Hepatocyte (in vitro differentiated cells): ENCODE measurements at regions not wholly inside any gene's neighbourhood (a gene's known extent, or its start where the extent isn't known, plus 50 kb on each side); places are given as distances from the start of the nearest gene placed in this dataset.

Source experiments
- DNase-seq: peaks from one replicate; pipeline ENCODE4 v3.0.0-alpha.2; 2016; ENCODE audit warnings: low spot score
- H2AFZ ChIP-seq: fragments of 200-600 bp; sonication (generic); 2 replicates; pipeline ENCODE4 v1.6.0; 2016; ENCODE audit warnings: antibody characterized with exemption, mild to moderate bottlenecking
- H3K27ac ChIP-seq: fragments of 200-600 bp; sonication (generic); 2 replicates; pipeline ENCODE4 v1.5.1; 2016; ENCODE audit warnings: mild to moderate bottlenecking
- H3K27me3 ChIP-seq: fragments of 200-600 bp; sonication (generic); 2 replicates; pipeline ENCODE4 v1.6.1; 2016
- H3K36me3 ChIP-seq: fragments of 200-600 bp; sonication (generic); replicated peaks from 2 replicates; pipeline ENCODE4 v1.5.1; 2016; ENCODE audit warnings: low read depth; ENCODE audit not compliant: insufficient read depth
- H3K4me1 ChIP-seq: fragments of 200-600 bp; sonication (generic); 2 replicates; pipeline ENCODE4 v1.5.1; 2016; ENCODE audit warnings: mild to moderate bottlenecking, moderate library complexity; ENCODE audit not compliant: insufficient read depth
- H3K4me2 ChIP-seq: fragments of 200-600 bp; sonication (generic); 2 replicates; pipeline ENCODE4 v1.6.0; 2016
- H3K4me3 ChIP-seq: fragments of 200-600 bp; sonication (generic); 2 replicates; pipeline ENCODE4 v1.5.1; 2016; ENCODE audit warnings: mild to moderate bottlenecking
- H3K79me2 ChIP-seq: fragments of 200-600 bp; sonication (generic); 2 replicates; pipeline ENCODE4 v1.6.0; 2017; ENCODE audit warnings: mild to moderate bottlenecking
- H3K9me2 ChIP-seq: fragments of 200-600 bp; sonication (generic); replicated peaks from 2 replicates; pipeline ENCODE4 v1.6.0; 2017; ENCODE audit warnings: mild to moderate bottlenecking; ENCODE audit not compliant: insufficient read depth
- H3K9me3 ChIP-seq: fragments of 200-600 bp; sonication (generic); 2 replicates; pipeline ENCODE4 v1.5.1; 2016; ENCODE audit warnings: low read depth, mild to moderate bottlenecking
- H4K20me1 ChIP-seq: fragments of 200-600 bp; sonication (generic); 2 replicates; pipeline ENCODE4 v1.6.0; 2016; ENCODE audit warnings: mild to moderate bottlenecking; ENCODE audit not compliant: insufficient read depth, poor library complexity, severe bottlenecking
- EZH2 ChIP-seq: fragments of 200-600 bp; sonication (generic); IDR thresholded peaks from 2 replicates; pipeline ENCODE4 v1.6.1; 2016; ENCODE audit warnings: antibody characterized with exemption, mild to moderate bottlenecking, borderline replicate concordance
- EZH2phosphoT487 ChIP-seq: fragments of 200-600 bp; sonication (generic); IDR thresholded peaks from one replicate; pipeline ENCODE4 v1.6.1; 2018; ENCODE audit warnings: antibody characterized with exemption, mild to moderate bottlenecking, low read depth, moderate library complexity; ENCODE audit not compliant: unreplicated experiment, severe bottlenecking
- WGBS: methylation state at CpG from one replicate; pipeline ENCODE4 v1.1.6; 2016; ENCODE audit warnings: low lambda C conversion rate; ENCODE audit errors: missing lambda C conversion rate; 5-methylcytosine and 5-hydroxymethylcytosine counted together
- TF ChIP-seq, protein P1 (sequence below): fragments of 200-600 bp; sonication (generic); IDR thresholded peaks from 2 replicates; pipeline ENCODE4 v1.5.1; 2016; ENCODE audit warnings: antibody characterized with exemption, mild to moderate bottlenecking; ENCODE audit not compliant: poor library complexity

DNA sequence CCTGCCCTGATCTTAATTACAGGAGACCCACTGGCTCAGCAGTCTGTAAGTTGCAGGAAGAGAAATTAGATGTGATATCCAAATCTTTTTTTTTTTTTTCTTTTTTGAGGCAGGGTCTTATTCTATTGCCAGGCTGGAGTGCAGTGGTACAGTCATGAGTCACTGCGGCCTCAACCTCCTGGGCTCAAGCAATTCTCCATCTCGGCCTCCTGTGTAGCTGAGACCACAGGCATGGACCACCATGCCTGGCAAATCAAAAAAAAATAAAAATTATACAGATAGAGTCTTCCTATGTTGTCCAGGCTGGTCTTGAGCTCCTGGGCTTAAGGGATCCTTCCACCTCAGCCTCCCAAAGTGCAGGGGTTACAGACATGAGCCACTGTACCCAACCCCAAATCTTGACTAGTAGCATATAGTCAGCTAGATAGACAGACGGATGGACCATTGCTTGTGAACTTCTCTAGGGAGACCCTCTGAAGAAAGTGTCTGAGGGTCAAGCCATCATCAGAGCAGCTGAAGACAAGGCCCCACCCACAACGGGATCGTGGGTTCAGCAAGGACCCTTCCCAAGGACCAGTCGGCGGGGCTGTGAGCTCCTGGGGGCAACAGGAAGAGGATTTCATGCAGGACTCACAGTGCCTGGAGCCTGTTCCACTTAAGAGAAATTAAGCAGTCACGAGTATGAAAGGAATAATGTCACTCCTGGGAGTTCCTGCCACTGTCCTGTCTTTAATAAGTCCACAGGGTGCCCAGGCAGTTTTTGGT, 222.7 kb downstream of the ANKRD60 start:
- H4K20me1 ChIP-seq, result no peaks in the 10 kb centered on the region
- no peaks in the 10 kb centered on the region for H3K4me1 ChIP-seq
- H3K36me3 ChIP-seq, result no peaks in the 10 kb centered on the region
- H3K79me2 ChIP-seq, result no peaks in the 10 kb centered on the region
- no peaks in the 10 kb centered on the region for H3K9me3 ChIP-seq
- TF ChIP-seq EZH2phosphoT487 (no peak), EZH2 (no peak)
- TF ChIP-seq, protein P1, sequence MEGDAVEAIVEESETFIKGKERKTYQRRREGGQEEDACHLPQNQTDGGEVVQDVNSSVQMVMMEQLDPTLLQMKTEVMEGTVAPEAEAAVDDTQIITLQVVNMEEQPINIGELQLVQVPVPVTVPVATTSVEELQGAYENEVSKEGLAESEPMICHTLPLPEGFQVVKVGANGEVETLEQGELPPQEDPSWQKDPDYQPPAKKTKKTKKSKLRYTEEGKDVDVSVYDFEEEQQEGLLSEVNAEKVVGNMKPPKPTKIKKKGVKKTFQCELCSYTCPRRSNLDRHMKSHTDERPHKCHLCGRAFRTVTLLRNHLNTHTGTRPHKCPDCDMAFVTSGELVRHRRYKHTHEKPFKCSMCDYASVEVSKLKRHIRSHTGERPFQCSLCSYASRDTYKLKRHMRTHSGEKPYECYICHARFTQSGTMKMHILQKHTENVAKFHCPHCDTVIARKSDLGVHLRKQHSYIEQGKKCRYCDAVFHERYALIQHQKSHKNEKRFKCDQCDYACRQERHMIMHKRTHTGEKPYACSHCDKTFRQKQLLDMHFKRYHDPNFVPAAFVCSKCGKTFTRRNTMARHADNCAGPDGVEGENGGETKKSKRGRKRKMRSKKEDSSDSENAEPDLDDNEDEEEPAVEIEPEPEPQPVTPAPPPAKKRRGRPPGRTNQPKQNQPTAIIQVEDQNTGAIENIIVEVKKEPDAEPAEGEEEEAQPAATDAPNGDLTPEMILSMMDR, result no peak
- no peaks in the 10 kb centered on the region for H3K27me3 ChIP-seq
- H2AFZ ChIP-seq, result no peak overlapping the region
- WGBS, result 88% methylated on average over 8 of the region's 8 CpGs
- H3K9me2 ChIP-seq, result no peaks in the 10 kb centered on the region
- no peak overlapping the region for H3K4me2 ChIP-seq
- H3K27ac ChIP-seq, result no peak overlapping the region
- no peak overlapping the region for H3K4me3 ChIP-seq
- no peak for DNase-seq

DNA sequence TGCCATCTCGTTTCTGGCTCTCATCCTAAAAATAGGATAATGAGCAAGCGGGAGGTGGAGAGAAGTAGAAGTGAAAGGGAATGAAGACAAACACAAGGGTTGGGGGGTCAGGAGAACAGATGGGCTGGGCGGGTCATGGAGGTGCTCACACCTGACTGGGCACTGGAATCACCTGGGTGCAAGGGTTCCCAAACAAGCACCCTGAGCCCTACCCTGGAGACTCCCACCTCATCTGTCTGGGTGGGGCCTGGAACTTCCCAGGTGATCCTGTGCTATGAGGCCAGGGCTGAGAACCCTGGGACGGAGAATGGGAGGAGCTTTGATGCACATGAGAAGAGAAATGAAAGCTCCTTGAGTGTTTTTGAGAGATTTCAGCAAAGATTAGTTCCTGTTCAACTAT, 223.6 kb downstream of the ANKRD60 start:
- 97% methylated on average over 4 of the region's 4 CpGs for WGBS
- H3K27ac ChIP-seq, result no peak overlapping the region
- no peak for TF ChIP-seq EZH2
- TF ChIP-seq, protein P1, result no peak

DNA sequence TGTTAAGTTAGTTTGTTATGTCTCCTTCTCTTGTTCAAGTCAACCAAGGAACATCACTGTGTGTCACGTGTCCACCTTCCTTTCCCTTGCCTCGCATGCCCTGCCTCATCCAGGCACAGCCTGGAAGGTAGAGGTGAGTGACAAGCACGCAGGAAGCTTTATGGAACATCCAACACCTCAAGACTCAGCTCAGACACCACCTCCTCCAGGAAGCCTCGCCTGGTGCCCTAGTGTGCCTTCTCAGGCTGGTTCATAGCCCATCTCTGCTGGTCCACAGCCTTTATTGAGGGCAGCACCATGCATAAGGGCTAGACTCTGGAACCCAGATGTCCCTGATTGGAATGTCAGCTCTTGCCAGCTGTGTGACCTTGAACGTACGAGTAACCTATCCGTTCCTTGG, 224.3 kb downstream of the ANKRD60 start:
- TF ChIP-seq EZH2 (no peak), EZH2phosphoT487 (no peak)
- TF ChIP-seq, protein P1, result no peak
- H2AFZ ChIP-seq, result no peak overlapping the region
- H3K27me3 ChIP-seq, result no peaks in the 10 kb centered on the region
- no peak overlapping the region for H3K4me2 ChIP-seq
- DNase-seq, result no peak
- H3K4me3 ChIP-seq, result no peak overlapping the region
- no peaks in the 10 kb centered on the region for H3K4me1 ChIP-seq
- no peaks in the 10 kb centered on the region for H4K20me1 ChIP-seq
- H3K79me2 ChIP-seq, result no peaks in the 10 kb centered on the region
- no peak overlapping the region for H3K27ac ChIP-seq
- H3K9me2 ChIP-seq, result no peaks in the 10 kb centered on the region
- H3K36me3 ChIP-seq, result no peaks in the 10 kb centered on the region
- H3K9me3 ChIP-seq, result no peaks in the 10 kb centered on the region
- 95% methylated on average over 7 of the region's 7 CpGs for WGBS

More for the DNA sequence above, 223.6 kb downstream of the ANKRD60 start:
- no peak for DNase-seq
- Histone ChIP-seq H3K79me2 (no peaks in the 10 kb centered on the region), H3K9me3 (no peaks in the 10 kb centered on the region), H3K9me2 (no peaks in the 10 kb centered on the region), H3K36me3 (no peaks in the 10 kb centered on the region), H4K20me1 (no peaks in the 10 kb centered on the region), H3K27me3 (no peaks in the 10 kb centered on the region), H3K4me3 (no peak overlapping the region), H3K4me2 (no peak overlapping the region), H3K4me1 (no peaks in the 10 kb centered on the region), H2AFZ (no peak overlapping the region)

DNA sequence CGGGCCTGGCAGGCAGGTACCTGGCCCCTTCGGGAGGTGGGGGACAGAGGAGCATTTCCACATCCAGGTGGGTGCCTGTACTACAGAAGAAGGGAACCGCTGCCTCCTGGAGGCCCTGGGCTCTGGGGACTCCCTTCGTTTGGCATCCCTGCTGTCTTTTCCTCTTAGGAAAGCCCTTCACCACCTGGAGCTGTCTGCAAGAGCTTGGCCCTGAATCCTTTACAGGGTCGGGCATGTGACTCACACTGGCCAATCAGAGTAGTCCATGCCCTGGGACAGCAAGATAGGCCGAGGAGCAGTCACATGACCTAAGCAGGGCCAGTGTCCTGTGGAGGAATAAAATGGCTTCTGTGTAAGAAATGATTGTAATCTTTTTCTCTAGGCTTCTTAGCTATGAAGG, 224.9 kb downstream of the ANKRD60 start:
- no peaks in the 10 kb centered on the region for H3K79me2 ChIP-seq
- H3K4me3 ChIP-seq, result no peak overlapping the region
- H3K36me3 ChIP-seq, result no peaks in the 10 kb centered on the region
- DNase-seq, result no peak
- H3K27me3 ChIP-seq, result no peaks in the 10 kb centered on the region
- H3K4me2 ChIP-seq, result no peak overlapping the region
- TF ChIP-seq, protein P1, result no peak
- H3K9me2 ChIP-seq, result no peaks in the 10 kb centered on the region
- H3K4me1 ChIP-seq, result no peaks in the 10 kb centered on the region
- no peaks in the 10 kb centered on the region for H4K20me1 ChIP-seq
- no peak overlapping the region for H3K27ac ChIP-seq
- no peaks in the 10 kb centered on the region for H3K9me3 ChIP-seq
- H2AFZ ChIP-seq, result no peak overlapping the region
- 96% methylated on average over 6 of the region's 6 CpGs for WGBS
